H1 (cell line): ENCODE measurements at regions not wholly inside any gene's neighbourhood (a gene's known extent, or its start where the extent isn't known, plus 50 kb on each side); places are given as distances from the start of the nearest gene placed in this dataset.

Experiments
- CTCF ChIA-PET: fragments of 300-600 bp; sonication (Branson Sonifier 250); formaldehyde crosslinking; loops from one replicate; lab custom pipeline; 2021; ENCODE audit not compliant: partially characterized antibody; lab: Charles Lee
- POLR2A ChIA-PET: fragments of 300-600 bp; sonication (Branson Sonifier 250); formaldehyde crosslinking; loops from one replicate; lab custom pipeline; 2021; ENCODE audit warnings: inconsistent platforms; ENCODE audit not compliant: partially characterized antibody; lab: Charles Lee
- DNase-seq, 2 experiments: peaks; one replicate each; pipeline versions ENCODE4 v3.0.0 to v3.0.0-alpha.2; 2010 to 2022; ENCODE audit warnings: low spot score in 2 of 2, low read depth in 1 of 2, mixed read lengths in 1 of 2
- FAIRE-seq: peaks from 2 replicates; lab custom pipeline; 2011; peaks lifted over from hg19 to GRCh38; lab: Jason Lieb, UNC
- H2AFZ ChIP-seq: 2 replicates; pipeline ENCODE4 v1.8.1; 2012; ENCODE audit warnings: low read length, inconsistent platforms
- H2AK5ac ChIP-seq: 2 replicates; pipeline ENCODE4 v1.6.1; 2013; ENCODE audit warnings: low read depth, low read length
- H2BK120ac ChIP-seq: replicated peaks from 2 replicates; pipeline ENCODE3; 2013; ENCODE audit warnings: low read depth, low read length, inconsistent platforms
- H2BK12ac ChIP-seq: 2 replicates; pipeline ENCODE4 v1.6.1; 2013; ENCODE audit warnings: low read depth, low read length
- H2BK15ac ChIP-seq: 2 replicates; pipeline ENCODE4 v1.6.1; 2013; ENCODE audit warnings: low read length
- H2BK20ac ChIP-seq: 2 replicates; pipeline ENCODE4 v1.6.1; 2013; ENCODE audit warnings: low read length
- H2BK5ac ChIP-seq: 2 replicates; pipeline ENCODE4 v1.6.1; 2013; ENCODE audit warnings: low read depth, low read length
- H3K14ac ChIP-seq: 2 replicates; pipeline ENCODE4 v1.6.1; 2013; ENCODE audit warnings: inconsistent platforms; ENCODE audit not compliant: insufficient read length
- H3K18ac ChIP-seq: 2 replicates; pipeline ENCODE4 v1.6.1; 2013; ENCODE audit warnings: low read length; ENCODE audit errors: extremely low read depth
- H3K23ac ChIP-seq: 2 replicates; pipeline ENCODE4 v1.6.1; 2013; ENCODE audit warnings: inconsistent platforms; ENCODE audit not compliant: insufficient read length
- H3K23me2 ChIP-seq: 2 replicates; pipeline ENCODE4 v1.6.1; 2013; ENCODE audit warnings: low read depth, low read length
- H3K27ac ChIP-seq: 2 replicates; pipeline ENCODE4 v1.6.1; 2011; ENCODE audit warnings: low read depth, low read length, inconsistent platforms
- H3K27me3 ChIP-seq, 4 experiments: replicated peaks in 1 of 4; 1 replicate in 1 of 4; 2 replicates in 3 of 4; pipeline versions ENCODE4 v1.6.1 to v1.8.1; 2011 to 2013; ENCODE audit warnings: low read length in 3 of 4, mild to moderate bottlenecking in 3 of 4, inconsistent platforms in 2 of 4, mixed read lengths in 2 of 4, moderate library complexity in 1 of 4; ENCODE audit not compliant: control insufficient read depth in 3 of 4, insufficient read depth in 3 of 4; ENCODE audit errors: extremely low read depth in 1 of 4
- H3K36me3 ChIP-seq, 4 experiments: 2 replicates each; pipeline versions ENCODE4 v1.6.1 to v1.8.1; 2011 to 2013; ENCODE audit warnings: mild to moderate bottlenecking in 4 of 4, low read length in 3 of 4, moderate library complexity in 2 of 4, control low read depth in 1 of 4, inconsistent platforms in 1 of 4; ENCODE audit not compliant: insufficient read depth in 4 of 4, control insufficient read depth in 2 of 4
- H3K4ac ChIP-seq: replicated peaks from 2 replicates; pipeline ENCODE3; 2013; ENCODE audit warnings: low read length, low read depth, mixed read lengths, inconsistent platforms; ENCODE audit not compliant: insufficient read length
- H3K4me1 ChIP-seq, 4 experiments: replicated peaks in 1 of 4; 1 replicate in 1 of 4; 2 replicates in 3 of 4; pipeline versions ENCODE4 v1.6.1 to v1.8.1; 2011 to 2013; ENCODE audit warnings: low read length in 3 of 4, inconsistent platforms in 2 of 4, mixed read lengths in 1 of 4; ENCODE audit not compliant: insufficient read depth in 4 of 4, control insufficient read depth in 3 of 4
- H3K4me2 ChIP-seq, 2 experiments: 2 replicates each; pipeline versions ENCODE4 v1.6.1 to v1.8.1; 2011 to 2013; ENCODE audit warnings: low read depth in 2 of 2, low read length in 2 of 2, control low read depth in 1 of 2, inconsistent platforms in 1 of 2, mild to moderate bottlenecking in 1 of 2; ENCODE audit not compliant: insufficient read depth in 1 of 2
- H3K4me3 ChIP-seq, 4 experiments: fragments of 200-600, 300-600 bp in 1 of 4; sonication (generic), shearing (Covaris generic), sonication (Bioruptor Twin) in 1 of 4; 2 replicates each; pipeline versions ENCODE4 v1.5.1 to v1.8.1; 2011 to 2016; ENCODE audit warnings: low read length in 4 of 4, low read depth in 3 of 4, control low read depth in 2 of 4, inconsistent platforms in 2 of 4, mild to moderate bottlenecking in 2 of 4, mixed read lengths in 1 of 4, moderate library complexity in 1 of 4; ENCODE audit not compliant: insufficient read depth in 2 of 4; ENCODE audit errors: extremely low read depth in 1 of 4
- H3K56ac ChIP-seq: replicated peaks from 2 replicates; pipeline ENCODE3; 2013; ENCODE audit warnings: low read depth, mild to moderate bottlenecking, mixed read lengths, low read length, inconsistent platforms; ENCODE audit not compliant: insufficient read length
- H3K79me1 ChIP-seq: 2 replicates; pipeline ENCODE4 v1.6.1; 2013; ENCODE audit warnings: low read depth, low read length, control low read depth
- H3K79me2 ChIP-seq, 2 experiments: 2 replicates each; pipeline versions ENCODE4 v1.6.1 to v1.8.1; 2012 to 2013; ENCODE audit warnings: low read length in 2 of 2, mild to moderate bottlenecking in 2 of 2, inconsistent platforms in 1 of 2; ENCODE audit not compliant: insufficient read depth in 2 of 2, control insufficient read depth in 1 of 2
- H3K9ac ChIP-seq, 4 experiments: replicated peaks in 1 of 4; 1 replicate in 1 of 4; 2 replicates in 3 of 4; pipeline versions ENCODE4 v1.6.1 to v1.8.1; 2011 to 2013; ENCODE audit warnings: low read depth in 3 of 4, low read length in 3 of 4, control low read depth in 2 of 4, mild to moderate bottlenecking in 2 of 4, moderate library complexity in 2 of 4, inconsistent platforms in 1 of 4; ENCODE audit errors: extremely low read depth in 1 of 4
- H3K9me3 ChIP-seq, 2 experiments: 2 replicates each; pipeline versions ENCODE4 v1.6.1 to v1.8.1; 2012 to 2013; ENCODE audit warnings: mild to moderate bottlenecking in 2 of 2, moderate library complexity in 2 of 2, control low read depth in 1 of 2, inconsistent platforms in 1 of 2, low read depth in 1 of 2, low read length in 1 of 2, mixed read lengths in 1 of 2; ENCODE audit not compliant: insufficient read depth in 2 of 2
- H4K20me1 ChIP-seq, 2 experiments: replicated peaks in 1 of 2; 2 replicates each; pipeline versions ENCODE3 to v1.8.1; 2011 to 2013; ENCODE audit warnings: inconsistent platforms in 2 of 2, low read length in 2 of 2, mild to moderate bottlenecking in 1 of 2; ENCODE audit not compliant: insufficient read depth in 2 of 2, control insufficient read depth in 1 of 2
- H4K5ac ChIP-seq: 2 replicates; pipeline ENCODE4 v1.6.1; 2013; ENCODE audit warnings: low read length, low read depth, mixed read lengths, inconsistent platforms; ENCODE audit not compliant: insufficient read length
- H4K8ac ChIP-seq: 2 replicates; pipeline ENCODE4 v1.8.0; 2013; ENCODE audit warnings: mild to moderate bottlenecking, moderate library complexity, low read length, inconsistent platforms; ENCODE audit not compliant: insufficient read depth; ENCODE audit errors: extremely low read depth
- H4K91ac ChIP-seq: replicated peaks from 2 replicates; pipeline ENCODE3; 2013; ENCODE audit warnings: low read length, mixed read lengths, inconsistent platforms; ENCODE audit not compliant: insufficient read length
- CHD2 ChIP-seq: IDR thresholded peaks from 2 replicates; pipeline ENCODE4 v1.6.1; 2012; ENCODE audit warnings: low read length, improper control_type of control experiment
- CTBP2 ChIP-seq: IDR thresholded peaks from 2 replicates; pipeline ENCODE4 v1.7.0; 2011; ENCODE audit warnings: borderline replicate concordance, mild to moderate bottlenecking, moderate library complexity, mixed read lengths, low read length; ENCODE audit not compliant: insufficient read depth, insufficient read length
- GTF2F1 ChIP-seq: IDR thresholded peaks from 2 replicates; pipeline ENCODE4 v1.6.1; 2012; ENCODE audit warnings: low read depth, low read length, improper control_type of control experiment, borderline replicate concordance
- HDAC2 ChIP-seq, 2 experiments: fragments of 300-600 bp in 1 of 2; sonication (generic) in 1 of 2; IDR thresholded peaks; 2 replicates each; pipeline ENCODE4 v1.6.1; 2011 to 2012; ENCODE audit warnings: low read depth in 2 of 2, low read length in 2 of 2, mild to moderate bottlenecking in 2 of 2, moderate library complexity in 2 of 2, borderline replicate concordance in 1 of 2, inconsistent platforms in 1 of 2
- POLR2A ChIP-seq, 2 experiments: IDR thresholded peaks; 1 replicate in 1 of 2; 2 replicates in 1 of 2; pipeline ENCODE4 v1.6.1; 2011; ENCODE audit warnings: low read depth in 2 of 2, low read length in 2 of 2, mild to moderate bottlenecking in 2 of 2; ENCODE audit errors: control extremely low read depth in 1 of 2
- RBBP5 ChIP-seq: IDR thresholded peaks from 2 replicates; pipeline ENCODE4 v1.7.1; 2012; ENCODE audit warnings: low read depth, mild to moderate bottlenecking, inconsistent platforms, low read length, moderate library complexity, borderline replicate concordance
- SP1 ChIP-seq: IDR thresholded peaks from 2 replicates; pipeline ENCODE4 v1.6.1; 2011; ENCODE audit warnings: low read depth, low read length
- TAF1 ChIP-seq: IDR thresholded peaks from 2 replicates; pipeline ENCODE4 v1.6.1; 2011; ENCODE audit warnings: mild to moderate bottlenecking, low read depth, low read length
- WGBS, 2 experiments: shearing (Covaris generic) in 1 of 2; methylation state at CpG; one replicate each; pipeline versions ENCODE4 v1.1.6 to v1.1.7; 2013 to 2015; ENCODE audit warnings: low lambda C conversion rate in 2 of 2, mixed read lengths in 2 of 2, inconsistent platforms in 1 of 2, low coverage in 1 of 2, missing lambda C conversion rate in 1 of 2; ENCODE audit not compliant: insufficient replicate concordance in 2 of 2, insufficient coverage in 1 of 2, insufficient read length in 1 of 2; ENCODE audit errors: extremely low coverage in 1 of 2, missing lambda C conversion rate in 1 of 2; 5-methylcytosine and 5-hydroxymethylcytosine counted together
- TF ChIP-seq, protein P1 (sequence below): IDR thresholded peaks from 2 replicates; pipeline ENCODE4 v1.6.1; 2012; ENCODE audit warnings: low read length, inconsistent platforms
- TF ChIP-seq, protein P2 (sequence below): IDR thresholded peaks from 2 replicates; pipeline ENCODE4 v1.6.1; 2011; ENCODE audit warnings: low read depth, mild to moderate bottlenecking, low read length; ENCODE audit not compliant: insufficient read depth
- TF ChIP-seq, protein P3 (sequence below): IDR thresholded peaks from 2 replicates; pipeline ENCODE4 v1.6.1; 2012; ENCODE audit warnings: inconsistent platforms

- no peak for TF ChIP-seq TAF1
These were observed 899.5 kb upstream of the CELF2 start (continued) for GRCh38 chr10:10118131-10118530.

- Histone ChIP-seq H3K79me1 (no peaks in the 10 kb centered on the region), H3K18ac (no peak overlapping the region), H3K36me3 (no peaks in the 10 kb centered on the region), H4K8ac (no peak overlapping the region; the same call in 1 of the 2 replicates), H2BK15ac (no peak overlapping the region), H2AFZ (no peak overlapping the region), H3K14ac (no peak overlapping the region), H2BK5ac (no peak overlapping the region), H2BK12ac (no peak overlapping the region), H3K4ac (no peak overlapping the region), H3K27ac (no peak overlapping the region), H4K5ac (no peak overlapping the region), H2AK5ac (no peak overlapping the region), H3K4me1 (no peaks in the 10 kb centered on the region), H3K4me2 (no peak overlapping the region), H3K56ac (no peak overlapping the region), H4K91ac (no peak overlapping the region), H3K9ac (no peak overlapping the region), H3K27me3 (no peaks in the 10 kb centered on the region), H4K20me1 (no peaks in the 10 kb centered on the region), H3K23me2 (no peaks in the 10 kb centered on the region), H3K4me3 (no peak overlapping the region), H3K9me3 (no peaks in the 10 kb centered on the region), H3K23ac (no peak overlapping the region), H3K79me2 (no peaks in the 10 kb centered on the region), H2BK20ac (no peak overlapping the region), H2BK120ac (no peak overlapping the region)
- 84% methylated on average over 3 of the region's 3 CpGs; no CpG with 5 or more reads in 1 of the 2 experiments for WGBS, 2 experiments
- FAIRE-seq (no peak), DNase-seq (no peak)
- ChIA-PET CTCF (no interaction called here), POLR2A (no interaction called here)
- TF ChIP-seq POLR2A (IDR thresholded peaks at IDR 0.05; ENCODE audit: control extremely low read depth in 1 of 2, low read depth in 2 of 2, low read length in 2 of 2) (no peak), RBBP5 (no peak), SP1 (no peak), GTF2F1 (no peak), CHD2 (no peak), CTBP2 (no peak), HDAC2 (IDR thresholded peaks at IDR 0.05; ENCODE audit: borderline replicate concordance in 1 of 2, low read depth in 2 of 2, low read length in 2 of 2) (no peak)
- TF ChIP-seq, protein P1, sequence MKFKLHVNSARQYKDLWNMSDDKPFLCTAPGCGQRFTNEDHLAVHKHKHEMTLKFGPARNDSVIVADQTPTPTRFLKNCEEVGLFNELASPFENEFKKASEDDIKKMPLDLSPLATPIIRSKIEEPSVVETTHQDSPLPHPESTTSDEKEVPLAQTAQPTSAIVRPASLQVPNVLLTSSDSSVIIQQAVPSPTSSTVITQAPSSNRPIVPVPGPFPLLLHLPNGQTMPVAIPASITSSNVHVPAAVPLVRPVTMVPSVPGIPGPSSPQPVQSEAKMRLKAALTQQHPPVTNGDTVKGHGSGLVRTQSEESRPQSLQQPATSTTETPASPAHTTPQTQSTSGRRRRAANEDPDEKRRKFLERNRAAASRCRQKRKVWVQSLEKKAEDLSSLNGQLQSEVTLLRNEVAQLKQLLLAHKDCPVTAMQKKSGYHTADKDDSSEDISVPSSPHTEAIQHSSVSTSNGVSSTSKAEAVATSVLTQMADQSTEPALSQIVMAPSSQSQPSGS: no peak
- TF ChIP-seq, protein P2, sequence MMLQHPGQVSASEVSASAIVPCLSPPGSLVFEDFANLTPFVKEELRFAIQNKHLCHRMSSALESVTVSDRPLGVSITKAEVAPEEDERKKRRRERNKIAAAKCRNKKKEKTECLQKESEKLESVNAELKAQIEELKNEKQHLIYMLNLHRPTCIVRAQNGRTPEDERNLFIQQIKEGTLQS: no peak
- TF ChIP-seq, protein P3, sequence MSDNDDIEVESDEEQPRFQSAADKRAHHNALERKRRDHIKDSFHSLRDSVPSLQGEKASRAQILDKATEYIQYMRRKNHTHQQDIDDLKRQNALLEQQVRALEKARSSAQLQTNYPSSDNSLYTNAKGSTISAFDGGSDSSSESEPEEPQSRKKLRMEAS: no peak
These were observed 897.0 kb upstream of the CELF2 start for GRCh38 chr10:10120671-10121070.
